NCI-H2227 treated with DMSO at 0.1 percent for 48 hours (cell line): ENCODE measurements at regions not wholly inside any gene's neighbourhood (a gene's known extent, or its start where the extent isn't known, plus 50 kb on each side); places are given as distances from the start of the nearest gene placed in this dataset.

Source experiments
- DNase-seq: peaks from one replicate; lab custom pipeline; 2025; lab: John Stamatoyannopoulos, UW

- DNase-seq = no peak
These were observed 131.2 kb downstream of the SNAPC1 start for GRCh38 chr14:61893371-61893940.

DNA sequence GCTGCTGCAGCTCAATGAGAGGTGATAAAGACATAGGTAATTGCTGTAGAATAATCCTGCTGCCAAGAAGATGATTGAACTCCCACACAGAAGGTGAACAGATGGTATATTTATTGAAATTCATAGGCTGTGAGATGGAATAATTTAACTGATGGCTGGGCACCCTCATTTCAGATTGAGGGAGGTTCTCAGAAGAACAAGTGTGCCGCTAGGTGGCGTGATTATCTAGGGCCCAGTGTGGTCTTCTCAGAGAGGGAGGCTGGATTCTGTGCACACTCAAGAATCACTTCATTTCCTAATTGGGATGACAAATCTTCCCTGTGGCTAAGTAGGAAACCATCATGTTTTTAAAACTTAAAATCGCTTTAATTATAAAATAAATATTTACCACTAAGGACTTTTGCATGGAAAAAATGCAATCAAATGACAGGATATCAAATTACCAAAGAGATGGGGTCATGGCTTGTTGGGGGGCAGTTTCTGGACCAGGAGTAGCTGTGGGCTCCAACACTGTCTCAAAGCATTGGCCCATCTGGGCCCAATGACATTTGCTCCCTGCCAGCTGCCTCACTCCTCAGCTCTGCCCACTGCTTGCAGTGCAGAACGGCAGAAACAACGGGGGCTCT, 132.3 kb downstream of the SNAPC1 start:
- peak; percentile 54 for DNase-seq

DNA sequence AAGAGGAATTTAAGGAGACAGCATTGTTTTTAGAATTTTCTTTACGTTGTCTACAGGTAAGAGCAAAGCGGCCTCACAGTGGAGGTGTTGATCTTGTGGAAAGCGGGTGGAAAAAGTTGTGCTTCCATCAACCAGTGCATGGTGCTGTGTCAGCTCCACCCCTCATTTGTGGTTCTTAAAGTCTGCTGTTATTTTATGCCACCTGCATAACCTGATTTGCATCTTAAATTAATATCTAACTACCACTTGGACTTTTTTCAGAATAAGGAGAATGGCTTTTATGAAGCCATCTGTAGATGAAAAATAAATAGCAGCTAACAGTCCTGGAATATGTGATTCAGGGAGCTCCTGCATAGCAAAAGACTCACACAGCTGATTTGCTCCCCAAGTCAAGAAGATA, 135.1 kb downstream of the SNAPC1 start:
- no peak for DNase-seq

DNA sequence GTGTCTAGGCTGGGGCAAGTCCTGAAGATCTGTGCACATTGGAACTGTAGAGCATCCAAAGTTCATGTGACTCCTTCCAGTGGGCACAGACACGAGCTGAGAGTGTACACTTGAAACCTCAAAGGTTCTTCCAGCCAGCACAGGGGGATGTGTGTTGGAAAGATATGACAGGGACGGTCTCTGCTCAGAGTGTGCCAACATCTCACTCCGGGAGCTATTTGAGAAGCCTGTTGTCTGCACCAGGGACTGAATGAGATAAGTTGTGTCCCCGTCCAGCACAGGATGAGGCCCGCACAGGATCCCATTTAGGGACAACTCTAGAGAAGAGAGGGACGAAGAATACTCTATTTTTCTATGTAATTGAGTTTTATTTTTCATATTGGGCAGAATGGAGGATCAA, 136.3 kb downstream of the SNAPC1 start:
- no peak for DNase-seq

DNA sequence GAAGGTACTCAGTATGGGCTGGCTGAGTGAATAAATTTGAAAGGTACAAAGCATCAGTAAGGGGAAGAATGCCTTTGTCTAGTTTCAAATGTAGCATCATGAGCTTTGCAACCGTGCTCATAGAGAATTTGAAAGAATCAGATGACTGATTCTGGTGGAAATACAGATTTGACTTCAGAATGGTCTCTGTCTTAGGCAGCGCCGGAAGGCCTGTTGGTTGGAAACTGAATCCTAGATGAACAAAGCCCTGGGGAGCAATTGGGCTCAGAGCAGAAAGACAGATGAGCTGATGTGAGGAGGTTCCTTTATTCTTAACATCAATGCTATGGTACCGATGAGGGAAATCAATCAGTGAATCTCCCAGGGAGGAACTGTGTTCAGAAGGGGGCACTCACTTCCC, 137.3 kb downstream of the SNAPC1 start:
- no peak for DNase-seq

GRCh38 chr14:61904946-61905345, 142.7 kb downstream of the SNAPC1 start:
- DNase-seq = no peak

- no peak for DNase-seq
These were observed 149.4 kb downstream of the SNAPC1 start for GRCh38 chr14:61911574-61911973.

DNA sequence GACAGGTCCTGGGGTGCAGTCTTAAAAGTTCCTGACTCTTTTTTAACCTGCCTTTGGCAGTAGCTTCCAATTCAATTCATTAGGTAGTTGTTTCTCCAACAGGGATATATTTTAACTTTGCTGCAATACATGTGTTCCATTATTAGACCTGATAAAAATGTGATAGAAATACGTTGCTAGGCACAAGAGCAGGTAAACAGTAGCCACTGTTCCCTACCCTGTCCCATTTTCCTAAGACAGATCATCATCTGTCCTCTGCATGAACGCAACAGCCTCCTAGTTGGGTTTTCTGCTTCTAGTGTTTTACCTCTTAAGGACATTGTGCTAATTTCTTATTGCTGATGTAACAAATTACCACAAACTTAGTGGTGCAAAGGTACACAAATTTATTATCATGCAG, 156.8 kb downstream of the SNAPC1 start:
- no peak for DNase-seq

- DNase-seq = no peak
These were observed 161.1 kb downstream of the SNAPC1 start for GRCh38 chr14:61923348-61923747.

GRCh38 chr14:61925043-61925442, 162.8 kb downstream of the SNAPC1 start:
- DNase-seq = no peak

GRCh38 chr14:61925732-61926435, 163.7 kb downstream of the SNAPC1 start:
- no peak for DNase-seq

GRCh38 chr14:61927060-61927459, 164.8 kb downstream of the SNAPC1 start:
- DNase-seq = no peak

- DNase-seq = no peak
These were observed 165.3 kb downstream of the SNAPC1 start for GRCh38 chr14:61927520-61927919.

GRCh38 chr14:61928300-61928699, 166.1 kb downstream of the SNAPC1 start:
- no peak for DNase-seq

DNA sequence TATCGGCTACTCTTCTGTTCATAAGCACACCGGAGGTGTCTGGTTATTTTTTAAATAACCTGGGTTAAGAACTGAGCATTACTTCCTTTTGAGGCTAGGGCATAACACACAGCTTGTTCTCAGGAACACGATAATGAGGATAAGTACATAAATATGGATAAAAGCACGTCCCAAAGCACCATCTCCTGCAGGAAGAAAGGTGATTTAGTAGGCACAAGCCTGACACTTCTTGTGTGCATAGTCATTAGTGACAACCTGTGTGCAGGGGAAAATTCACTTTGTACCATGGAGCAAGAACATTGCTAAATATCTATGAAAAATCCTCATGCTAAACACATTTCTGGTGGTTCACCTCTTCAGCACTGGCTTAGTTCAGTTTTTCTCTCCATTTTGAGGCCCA, 166.5 kb downstream of the SNAPC1 start:
- no peak for DNase-seq

DNA sequence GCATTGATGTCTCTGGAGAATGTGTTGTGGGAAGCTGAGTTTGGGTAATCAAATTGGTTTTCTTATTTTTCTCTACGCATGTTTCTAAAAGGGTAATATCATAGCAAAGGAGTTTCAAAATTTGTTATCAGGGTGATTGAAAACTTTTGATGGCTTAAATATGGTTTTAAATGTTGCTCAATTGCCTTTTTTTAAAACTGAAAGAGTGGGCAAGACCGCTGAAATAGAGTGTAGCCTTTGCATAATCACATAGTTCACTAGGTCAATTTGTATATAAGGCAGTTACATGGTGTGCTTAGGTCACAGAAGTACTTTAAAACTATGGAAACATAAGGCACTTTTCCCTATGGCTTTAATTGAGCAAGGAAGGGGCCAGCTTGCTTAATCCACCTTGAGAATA, 167.4 kb downstream of the SNAPC1 start:
- DNase-seq = no peak

GRCh38 chr14:61930101-61930857, 168.1 kb downstream of the SNAPC1 start:
- no peak for DNase-seq

- peak; percentile 47 for DNase-seq
These were observed 170.8 kb downstream of the SNAPC1 start for GRCh38 chr14:61932974-61933373.

- DNase-seq = no peak
These were observed 172.2 kb downstream of the SNAPC1 start for GRCh38 chr14:61934385-61934784.

DNA sequence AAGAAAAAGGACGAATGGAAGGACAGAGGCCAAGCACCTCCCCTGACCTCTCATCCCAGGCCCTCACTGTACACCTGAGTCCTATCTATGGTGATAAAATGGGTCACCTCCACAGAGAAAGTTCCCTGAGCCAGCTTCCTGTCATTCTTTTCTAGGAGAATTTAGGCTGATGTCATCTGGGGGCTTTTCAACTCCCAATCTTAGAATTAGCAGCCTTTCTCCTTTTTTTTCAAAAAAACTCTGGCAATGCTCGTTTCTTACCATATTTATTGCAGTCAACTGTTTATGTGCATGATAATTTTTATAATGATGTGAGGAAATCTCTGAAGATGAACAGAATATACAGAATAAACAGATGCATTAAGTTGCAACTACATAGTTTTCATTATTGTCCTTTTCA, 177.6 kb downstream of the SNAPC1 start:
- DNase-seq = no peak

GRCh38 chr14:61940666-61941420, 178.6 kb downstream of the SNAPC1 start:
- no peak for DNase-seq
